ENCODE measurements at regions not wholly inside any gene's neighbourhood (a gene's known extent, or its start where the extent isn't known, plus 50 kb on each side); places are given as distances from the start of the nearest gene placed in this dataset.

DNA sequence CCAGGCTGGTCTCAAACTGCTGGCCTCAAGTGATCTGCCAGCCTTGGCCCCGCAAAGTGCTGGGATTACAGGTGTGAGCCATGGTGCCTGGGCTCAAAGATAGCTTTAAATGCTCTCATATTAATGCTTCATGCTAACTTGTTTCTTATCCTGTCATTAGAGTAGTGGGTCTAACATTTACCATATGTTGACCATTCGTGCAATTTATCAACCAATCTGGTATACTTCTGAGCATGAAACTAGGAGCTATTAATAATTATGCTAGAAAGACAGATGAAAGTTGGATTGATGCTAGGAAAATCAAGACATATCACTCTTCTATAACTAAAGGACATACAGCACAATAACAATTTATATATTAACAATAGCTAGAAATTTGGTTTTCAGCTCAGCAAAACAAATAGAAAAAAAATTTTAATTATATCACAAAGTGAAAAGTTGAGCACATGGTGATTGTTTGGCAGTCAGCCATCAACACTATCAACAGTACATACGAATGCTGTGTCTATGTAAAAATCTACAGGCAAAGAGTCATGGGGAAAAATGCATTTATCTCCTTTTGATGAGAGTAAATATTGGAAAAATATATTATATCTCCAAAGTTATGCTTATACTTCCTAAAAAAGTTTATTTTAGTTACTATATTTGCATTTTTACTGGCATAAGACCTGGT is 112.1 kb upstream of the ABCB5 start:
- Histone ChIP-seq H3K27ac (ENCODE audit: insufficient read depth, low read length) (no peak overlapping the region), H2BK15ac (ENCODE audit: low read depth, low read length) (no peak overlapping the region), H3K79me1 (ENCODE audit: low read depth in 1 of 2, low read length in 2 of 2) (no peaks in the 10 kb centered on the region), H3K27me3 (ENCODE audit: control insufficient read depth, insufficient read depth, low read length) (no peaks in the 10 kb centered on the region), H4K5ac (ENCODE audit: low read depth, low read length) (no peak overlapping the region), H4K91ac (ENCODE audit: insufficient read depth, low read depth, low read length) (no peak overlapping the region), H4K8ac (ENCODE audit: low read depth in 2 of 2, low read length in 2 of 2) (no peak overlapping the region), H3K14ac (replicated peaks; ENCODE audit: low read depth, low read length) (no peak overlapping the region), H4K20me1 (ENCODE audit: insufficient read depth, low read length) (no peaks in the 10 kb centered on the region), H3K56ac (ENCODE audit: extremely low read depth, insufficient read depth, low read length) (no peak overlapping the region), H2BK120ac (ENCODE audit: low read depth, low read length) (no peak overlapping the region), H3K36me3 (ENCODE audit: control insufficient read depth, insufficient read depth, low read length) (no peaks in the 10 kb centered on the region), H2BK20ac (ENCODE audit: low read depth, low read length) (no peak overlapping the region), H2AK5ac (ENCODE audit: low read depth, low read length) (no peak overlapping the region), H2AFZ (replicated peaks; ENCODE audit: low read length, poor library complexity) (no peak overlapping the region), H3K9ac (ENCODE audit: low read depth, low read length) (no peak overlapping the region), H3K4me1 (ENCODE audit: control insufficient read depth, insufficient read depth, low read length) (no peaks in the 10 kb centered on the region), H3K4me3 (ENCODE audit: insufficient read depth, low read depth, low read length) (no peak overlapping the region), H3K18ac (ENCODE audit: low read depth, low read length) (no peak overlapping the region), H3K23ac (ENCODE audit: low read depth, low read length) (no peak overlapping the region), H3K4ac (ENCODE audit: low read depth, low read length) (no peak overlapping the region), H2BK5ac (ENCODE audit: low read depth, low read length, poor library complexity, severe bottlenecking) (no peak overlapping the region), H3K9me1 (ENCODE audit: insufficient read depth, low read length) (no peaks in the 10 kb centered on the region), H3K4me2 (ENCODE audit: low read depth, low read length) (no peak overlapping the region), H2AK9ac (replicated peaks; ENCODE audit: low read depth, low read length, poor library complexity) (no peak overlapping the region), H3K9me3 (ENCODE audit: control insufficient read depth, insufficient read depth, low read length) (no peaks in the 10 kb centered on the region; the same call in 1 of the 2 replicates)
- CTCF ChIA-PET, result no interaction called here
- dilution Hi-C loops (cut with HindIII; ENCODE audit: low sequenced_read_pairs, unreplicated experiment) (no loop called here), intact Hi-C loops (cut with micrococcal nuclease) (no loop called here), in situ Hi-C loops (cut with MboI; ENCODE audit: low sequenced_read_pairs) (no loop called here)
- DNase-seq, result no peak
- POLR2A ChIA-PET (ENCODE audit: unreplicated experiment), result no interaction called here
- TF ChIP-seq RCOR1 (IDR thresholded peaks at IDR 0.05; ENCODE audit: insufficient replicate concordance, low read length) (no peak), FOS (IDR thresholded peaks at IDR 0.05; ENCODE audit: low read depth, low read length) (no peak), SMC3 (IDR thresholded peaks at IDR 0.05; ENCODE audit: low read depth, low read length) (no peak), BHLHE40 (IDR thresholded peaks at IDR 0.05; ENCODE audit: low read depth, low read length) (no peak), CHD1 (IDR thresholded peaks at IDR 0.05; ENCODE audit: low read depth, low read length) (no peak), MAFK (IDR thresholded peaks at IDR 0.05; ENCODE audit: low read depth, low read length) (no peak), MAZ (IDR thresholded peaks at IDR 0.05; ENCODE audit: borderline replicate concordance, low read depth, low read length) (no peak), NFE2L2 (IDR thresholded peaks at IDR 0.05; ENCODE audit: low read depth, low read length) (no peak), MXI1 (IDR thresholded peaks at IDR 0.05; ENCODE audit: borderline replicate concordance, low read depth, low read length) (no peak)
- TF ChIP-seq, protein P1, sequence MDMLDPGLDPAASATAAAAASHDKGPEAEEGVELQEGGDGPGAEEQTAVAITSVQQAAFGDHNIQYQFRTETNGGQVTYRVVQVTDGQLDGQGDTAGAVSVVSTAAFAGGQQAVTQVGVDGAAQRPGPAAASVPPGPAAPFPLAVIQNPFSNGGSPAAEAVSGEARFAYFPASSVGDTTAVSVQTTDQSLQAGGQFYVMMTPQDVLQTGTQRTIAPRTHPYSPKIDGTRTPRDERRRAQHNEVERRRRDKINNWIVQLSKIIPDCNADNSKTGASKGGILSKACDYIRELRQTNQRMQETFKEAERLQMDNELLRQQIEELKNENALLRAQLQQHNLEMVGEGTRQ (IDR thresholded peaks at IDR 0.05; ENCODE audit: low read depth, low read length), result no peak
- TF ChIP-seq, protein P2, sequence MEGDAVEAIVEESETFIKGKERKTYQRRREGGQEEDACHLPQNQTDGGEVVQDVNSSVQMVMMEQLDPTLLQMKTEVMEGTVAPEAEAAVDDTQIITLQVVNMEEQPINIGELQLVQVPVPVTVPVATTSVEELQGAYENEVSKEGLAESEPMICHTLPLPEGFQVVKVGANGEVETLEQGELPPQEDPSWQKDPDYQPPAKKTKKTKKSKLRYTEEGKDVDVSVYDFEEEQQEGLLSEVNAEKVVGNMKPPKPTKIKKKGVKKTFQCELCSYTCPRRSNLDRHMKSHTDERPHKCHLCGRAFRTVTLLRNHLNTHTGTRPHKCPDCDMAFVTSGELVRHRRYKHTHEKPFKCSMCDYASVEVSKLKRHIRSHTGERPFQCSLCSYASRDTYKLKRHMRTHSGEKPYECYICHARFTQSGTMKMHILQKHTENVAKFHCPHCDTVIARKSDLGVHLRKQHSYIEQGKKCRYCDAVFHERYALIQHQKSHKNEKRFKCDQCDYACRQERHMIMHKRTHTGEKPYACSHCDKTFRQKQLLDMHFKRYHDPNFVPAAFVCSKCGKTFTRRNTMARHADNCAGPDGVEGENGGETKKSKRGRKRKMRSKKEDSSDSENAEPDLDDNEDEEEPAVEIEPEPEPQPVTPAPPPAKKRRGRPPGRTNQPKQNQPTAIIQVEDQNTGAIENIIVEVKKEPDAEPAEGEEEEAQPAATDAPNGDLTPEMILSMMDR (conservative IDR thresholded peaks at IDR 0.05; ENCODE audit: low read depth, low read length), result no peak
- TF ChIP-seq, protein P3, sequence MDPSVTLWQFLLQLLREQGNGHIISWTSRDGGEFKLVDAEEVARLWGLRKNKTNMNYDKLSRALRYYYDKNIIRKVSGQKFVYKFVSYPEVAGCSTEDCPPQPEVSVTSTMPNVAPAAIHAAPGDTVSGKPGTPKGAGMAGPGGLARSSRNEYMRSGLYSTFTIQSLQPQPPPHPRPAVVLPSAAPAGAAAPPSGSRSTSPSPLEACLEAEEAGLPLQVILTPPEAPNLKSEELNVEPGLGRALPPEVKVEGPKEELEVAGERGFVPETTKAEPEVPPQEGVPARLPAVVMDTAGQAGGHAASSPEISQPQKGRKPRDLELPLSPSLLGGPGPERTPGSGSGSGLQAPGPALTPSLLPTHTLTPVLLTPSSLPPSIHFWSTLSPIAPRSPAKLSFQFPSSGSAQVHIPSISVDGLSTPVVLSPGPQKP (IDR thresholded peaks at IDR 0.05; ENCODE audit: borderline replicate concordance, low read depth, low read length), result no peak
- ATAC-seq (ENCODE audit: low read depth), result no peak
- no CpG with 5 or more reads among the region's 3 CpGs for WGBS, 2 experiments (ENCODE audit: extremely low coverage in 2 of 2, insufficient read length in 1 of 2)
- BruUV-seq (replicated peaks), result no TSS peak
